OCI-LY7 (cell line): ENCODE measurements at regions not wholly inside any gene's neighbourhood (a gene's known extent, or its start where the extent isn't known, plus 50 kb on each side); places are given as distances from the start of the nearest gene placed in this dataset.
A peak's percentile ranks its signal among the peaks of the same experiment; 100 is the strongest.

Experiments used
- BruUV-seq: library from RNA; stranded (reverse); fragments of 400-500 nt; replicated peaks from 2 replicates; lab custom pipeline; 2021; lab: Mats Ljungman, UMichigan
- CTCF ChIA-PET: fragments of 300-600 bp; sonication (Branson Sonifier 250); formaldehyde crosslinking; loops from one replicate; lab custom pipeline; 2022; ENCODE audit warnings: antibody characterized with exemption; ENCODE audit not compliant: unreplicated experiment; lab: Charles Lee
- POLR2A ChIA-PET: fragments of 300-600 bp; sonication (Branson Sonifier 250); formaldehyde crosslinking; loops from one replicate; lab custom pipeline; 2022; ENCODE audit warnings: antibody characterized with exemption; lab: Charles Lee
- DNase-seq: peaks from one replicate; pipeline ENCODE4 v3.0.0-alpha.2; 2015; ENCODE audit warnings: low spot score
- H2AFZ ChIP-seq: fragments of 200-600 bp; sonication (generic), shearing (Covaris generic); 2 replicates; pipeline ENCODE4 v1.6.1; 2014; ENCODE audit warnings: mild to moderate bottlenecking, antibody characterized with exemption, low read length, moderate library complexity
- H3K27ac ChIP-seq: fragments of 200-600 bp; sonication (generic); 2 replicates; pipeline ENCODE4 v1.5.1; 2014; ENCODE audit warnings: mixed run types, low read depth, mild to moderate bottlenecking, moderate library complexity, low read length, inconsistent platforms; ENCODE audit not compliant: poor library complexity, severe bottlenecking
- H3K36me3 ChIP-seq: fragments of 200-600 bp; sonication (generic); 2 replicates; pipeline ENCODE4 v1.6.1; 2014; ENCODE audit warnings: mild to moderate bottlenecking, antibody characterized with exemption, low read length, moderate library complexity, mixed read lengths; ENCODE audit not compliant: insufficient read depth
- H3K4me1 ChIP-seq: fragments of 200-600 bp; sonication (generic); 2 replicates; pipeline ENCODE4 v1.5.1; 2014; ENCODE audit warnings: mild to moderate bottlenecking, low read length; ENCODE audit not compliant: insufficient read depth, poor library complexity, severe bottlenecking
- H3K4me2 ChIP-seq: fragments of 200-600 bp; sonication (generic); 2 replicates; pipeline ENCODE4 v1.6.1; 2014; ENCODE audit warnings: mild to moderate bottlenecking, low read length
- H3K4me3 ChIP-seq: fragments of 200-600 bp; sonication (generic); 2 replicates; pipeline ENCODE4 v1.5.1; 2014; ENCODE audit warnings: mild to moderate bottlenecking, low read depth, low read length; ENCODE audit not compliant: poor library complexity, severe bottlenecking
- H3K79me2 ChIP-seq: fragments of 200-600 bp; sonication (generic); 2 replicates; pipeline ENCODE4 v1.6.1; 2016; ENCODE audit warnings: low read depth, mild to moderate bottlenecking, low read length, moderate library complexity, mixed read lengths; ENCODE audit not compliant: insufficient read depth
- H3K9me2 ChIP-seq: fragments of 200-600 bp; sonication (generic); 2 replicates; pipeline ENCODE4 v1.6.1; 2016; ENCODE audit warnings: mild to moderate bottlenecking, low read length, mixed read lengths; ENCODE audit not compliant: insufficient read depth
- H3K9me3 ChIP-seq: fragments of 200-600 bp; sonication (generic); 2 replicates; pipeline ENCODE4 v1.6.1; 2014; ENCODE audit warnings: mild to moderate bottlenecking, mixed run types, low read length, mixed read lengths
- H4K20me1 ChIP-seq: fragments of 200-600 bp; sonication (generic); 2 replicates; pipeline ENCODE4 v1.6.1; 2014; ENCODE audit warnings: mild to moderate bottlenecking, antibody characterized with exemption, low read length, moderate library complexity, mixed read lengths; ENCODE audit not compliant: insufficient read depth
- EZH2phosphoT487 ChIP-seq: fragments of 200-600 bp; sonication (generic); IDR thresholded peaks from 2 replicates; pipeline ENCODE4 v1.6.1; 2018; ENCODE audit warnings: low read depth, borderline replicate concordance, mild to moderate bottlenecking, mixed run types, antibody characterized with exemption, low read length, moderate library complexity, mixed read lengths
- intact Hi-C: fragments of 100-400 bp; cut with micrococcal nuclease; formaldehyde crosslinking; loops from one replicate; pipeline ENCODE4 v1.10.0; 2022; ENCODE audit not compliant: unreplicated experiment
- TF ChIP-seq, protein P1 (sequence below): fragments of 200-600 bp; sonication (generic); conservative IDR thresholded peaks from 2 replicates; pipeline ENCODE4 v1.5.1; 2014; ENCODE audit warnings: mild to moderate bottlenecking, antibody characterized with exemption, low read length, moderate library complexity, mixed read lengths

DNA sequence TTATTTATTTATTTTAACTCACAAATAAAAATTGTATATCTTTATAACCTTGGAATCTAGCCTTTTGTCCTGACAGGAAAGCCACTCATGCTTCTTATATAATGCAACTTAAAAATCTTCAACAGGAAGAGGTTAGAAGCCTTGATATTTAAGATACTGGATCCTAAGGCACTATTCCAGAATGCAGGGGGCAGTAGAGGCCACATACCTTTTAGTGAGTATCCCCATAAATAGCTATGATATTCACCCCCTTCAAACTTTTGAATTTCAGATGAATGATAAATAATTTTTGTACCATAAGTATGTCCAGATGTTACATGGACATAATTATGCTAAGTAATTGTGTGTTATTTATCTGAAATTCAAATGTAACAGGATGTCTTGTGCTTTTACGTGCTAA is 592.7 kb upstream of the VRK2 start:
- H2AFZ ChIP-seq = no peak overlapping the region
- H3K27ac ChIP-seq = no peak overlapping the region
- H3K9me3 ChIP-seq = no peaks in the 10 kb centered on the region
- TF ChIP-seq EZH2phosphoT487 = no peak
- TF ChIP-seq, protein P1, sequence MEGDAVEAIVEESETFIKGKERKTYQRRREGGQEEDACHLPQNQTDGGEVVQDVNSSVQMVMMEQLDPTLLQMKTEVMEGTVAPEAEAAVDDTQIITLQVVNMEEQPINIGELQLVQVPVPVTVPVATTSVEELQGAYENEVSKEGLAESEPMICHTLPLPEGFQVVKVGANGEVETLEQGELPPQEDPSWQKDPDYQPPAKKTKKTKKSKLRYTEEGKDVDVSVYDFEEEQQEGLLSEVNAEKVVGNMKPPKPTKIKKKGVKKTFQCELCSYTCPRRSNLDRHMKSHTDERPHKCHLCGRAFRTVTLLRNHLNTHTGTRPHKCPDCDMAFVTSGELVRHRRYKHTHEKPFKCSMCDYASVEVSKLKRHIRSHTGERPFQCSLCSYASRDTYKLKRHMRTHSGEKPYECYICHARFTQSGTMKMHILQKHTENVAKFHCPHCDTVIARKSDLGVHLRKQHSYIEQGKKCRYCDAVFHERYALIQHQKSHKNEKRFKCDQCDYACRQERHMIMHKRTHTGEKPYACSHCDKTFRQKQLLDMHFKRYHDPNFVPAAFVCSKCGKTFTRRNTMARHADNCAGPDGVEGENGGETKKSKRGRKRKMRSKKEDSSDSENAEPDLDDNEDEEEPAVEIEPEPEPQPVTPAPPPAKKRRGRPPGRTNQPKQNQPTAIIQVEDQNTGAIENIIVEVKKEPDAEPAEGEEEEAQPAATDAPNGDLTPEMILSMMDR = 0 out of 2 replicates have a peak, but pooled peaks have one; percentile 42
- H3K9me2 ChIP-seq = no peaks in the 10 kb centered on the region
- POLR2A ChIA-PET = no interaction called here
- H3K4me3 ChIP-seq = no peak overlapping the region
- no peak for DNase-seq
- intact Hi-C loops = no loop called here
- CTCF ChIA-PET = no interaction called here
- H3K79me2 ChIP-seq = no peaks in the 10 kb centered on the region
- no peaks in the 10 kb centered on the region for H3K4me1 ChIP-seq
- BruUV-seq = no TSS peak
- H3K36me3 ChIP-seq = no peaks in the 10 kb centered on the region
- H4K20me1 ChIP-seq = no peaks in the 10 kb centered on the region
- H3K4me2 ChIP-seq = no peak overlapping the region

DNA sequence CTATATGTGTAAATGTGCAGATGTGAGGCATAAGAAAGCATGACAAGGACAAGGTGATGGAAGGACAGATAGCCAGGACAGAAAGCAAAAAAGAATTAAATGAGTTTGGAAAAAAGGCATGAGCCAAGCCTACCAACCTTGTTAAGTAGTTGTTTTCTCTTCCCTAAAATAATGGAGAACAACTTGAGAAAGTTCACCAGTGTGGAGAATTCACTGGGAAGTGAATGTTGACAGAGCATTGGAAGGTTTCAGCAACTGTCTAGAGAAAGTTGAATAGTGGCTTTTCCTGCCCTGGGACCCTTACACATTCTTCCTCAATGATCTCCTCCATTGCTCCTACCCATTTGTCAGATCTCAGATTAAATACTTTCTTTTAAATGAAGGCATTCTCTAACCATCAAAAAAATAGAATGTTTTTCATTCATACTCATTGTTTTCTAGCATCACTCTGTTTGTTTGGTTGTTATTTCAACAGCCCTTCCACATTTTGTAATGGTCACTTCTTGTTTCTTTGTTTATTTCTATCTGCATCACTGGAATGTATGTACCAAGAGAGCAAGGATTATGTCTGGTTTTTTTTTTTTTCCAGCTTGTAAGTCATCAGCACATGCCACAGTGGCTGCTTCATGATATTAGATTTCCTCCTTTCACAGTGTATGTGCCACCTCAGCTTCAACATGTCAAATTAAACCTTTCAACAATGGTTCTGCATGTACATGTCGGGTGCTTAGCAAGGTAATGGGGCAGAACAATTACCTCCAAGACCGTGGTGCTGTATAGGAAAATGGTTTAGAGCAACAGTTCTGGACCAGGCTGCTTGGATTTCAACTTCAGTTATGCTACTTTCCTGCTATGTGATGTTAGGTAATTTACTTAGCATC is 586.0 kb upstream of the VRK2 start:
- POLR2A ChIA-PET = no interaction called here
- H3K4me3 ChIP-seq = no peak overlapping the region
- CTCF ChIA-PET = no interaction called here
- no peak overlapping the region for H3K4me2 ChIP-seq
- no peak overlapping the region for H2AFZ ChIP-seq
- no peaks in the 10 kb centered on the region for H4K20me1 ChIP-seq
- DNase-seq = no peak
- H3K79me2 ChIP-seq = no peaks in the 10 kb centered on the region
- H3K27ac ChIP-seq = no peak overlapping the region
- H3K9me2 ChIP-seq = no peaks in the 10 kb centered on the region
- TF ChIP-seq EZH2phosphoT487 = no peak
- TF ChIP-seq, protein P1 = no peak
- no peaks in the 10 kb centered on the region for H3K36me3 ChIP-seq
- no peaks in the 10 kb centered on the region for H3K4me1 ChIP-seq
- no peaks in the 10 kb centered on the region for H3K9me3 ChIP-seq
- intact Hi-C loops = no loop called here
- no TSS peak for BruUV-seq

DNA sequence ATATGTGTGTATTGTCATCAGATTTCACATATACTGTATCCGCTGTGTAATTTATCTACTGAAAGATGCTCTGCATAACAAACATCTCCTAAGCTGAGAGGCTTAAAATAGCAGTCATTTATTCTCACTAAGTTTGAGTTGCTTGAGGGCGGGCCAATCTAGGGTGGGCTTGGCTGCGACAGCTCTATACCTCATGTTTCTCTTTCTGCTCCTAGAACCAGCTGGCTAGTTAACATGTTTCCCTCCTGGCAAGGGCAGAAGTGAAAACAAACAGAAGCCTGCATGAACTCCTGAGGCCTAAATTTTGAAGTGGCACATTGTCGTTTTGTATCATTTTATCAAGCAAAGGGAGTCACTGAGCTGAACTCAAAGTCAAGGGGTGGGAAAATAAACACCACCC is 585.0 kb upstream of the VRK2 start:
- Histone ChIP-seq H3K9me2 (no peaks in the 10 kb centered on the region), H2AFZ (no peak overlapping the region), H3K4me3 (no peak overlapping the region), H3K4me2 (no peak overlapping the region), H4K20me1 (no peaks in the 10 kb centered on the region), H3K27ac (no peak overlapping the region), H3K79me2 (no peaks in the 10 kb centered on the region), H3K4me1 (no peaks in the 10 kb centered on the region), H3K36me3 (no peaks in the 10 kb centered on the region), H3K9me3 (no peaks in the 10 kb centered on the region)
- intact Hi-C loops = no loop called here
- TF ChIP-seq, protein P1 = no peak
- no peak for TF ChIP-seq EZH2phosphoT487
- BruUV-seq = no TSS peak
- ChIA-PET POLR2A (no interaction called here), CTCF (no interaction called here)
- no peak for DNase-seq
